MM.1S (cell line): ENCODE measurements at regions not wholly inside any gene's neighbourhood (a gene's known extent, or its start where the extent isn't known, plus 50 kb on each side); places are given as distances from the start of the nearest gene placed in this dataset.
"Not testable (repeated sequence)": the region's sequence is repeated elsewhere in the genome, so short reads cannot be mapped to it uniquely, and the experiment has no call there.

Experiments
- DNase-seq: peaks from one replicate; pipeline ENCODE4 v3.0.0-alpha.2; 2015
- H2AFZ ChIP-seq: fragments of 300-600 bp; sonication (generic); 2 replicates; pipeline ENCODE4 v1.6.0; 2016; ENCODE audit warnings: antibody characterized with exemption, low read length
- H3F3A ChIP-seq: fragments of 300-600 bp; sonication (generic); 2 replicates; pipeline ENCODE4 v1.6.1; 2016; ENCODE audit warnings: mild to moderate bottlenecking, antibody characterized with exemption, low read length, moderate library complexity, mixed read lengths; ENCODE audit not compliant: insufficient read depth
- H3K27ac ChIP-seq: fragments of 300-600 bp; sonication (generic); 2 replicates; pipeline ENCODE4 v1.5.1; 2016; ENCODE audit warnings: mild to moderate bottlenecking, low read length
- H3K27me3 ChIP-seq: fragments of 300-600 bp; sonication (generic); replicated peaks from 2 replicates; pipeline ENCODE4 v1.6.0; 2016; ENCODE audit warnings: low read length; ENCODE audit not compliant: insufficient read depth
- H3K36me3 ChIP-seq: fragments of 300-600 bp; sonication (generic); replicated peaks from 2 replicates; pipeline ENCODE4 v1.6.1; 2016; ENCODE audit warnings: mild to moderate bottlenecking, low read length, mixed read lengths; ENCODE audit not compliant: insufficient read depth
- H3K4me1 ChIP-seq: fragments of 300-600 bp; sonication (generic); 2 replicates; pipeline ENCODE4 v1.6.1; 2016; ENCODE audit warnings: low read length, mixed read lengths
- H3K4me2 ChIP-seq: fragments of 300-600 bp; sonication (generic); 2 replicates; pipeline ENCODE4 v1.6.0; 2016; ENCODE audit warnings: low read depth, low read length
- H3K4me3 ChIP-seq: fragments of 300-600 bp; sonication (generic); 2 replicates; pipeline ENCODE4 v1.5.1; 2016; ENCODE audit warnings: low read length, mixed read lengths
- H3K79me2 ChIP-seq: fragments of 300-600 bp; sonication (generic); 2 replicates; pipeline ENCODE4 v1.6.1; 2016; ENCODE audit warnings: mixed run types, low read length, mixed read lengths
- H3K9ac ChIP-seq: fragments of 300-600 bp; sonication (generic); 2 replicates; pipeline ENCODE4 v1.6.1; 2016; ENCODE audit warnings: low read length, mixed read lengths
- H3K9me2 ChIP-seq: fragments of 300-600 bp; sonication (generic); replicated peaks from 2 replicates; pipeline ENCODE4 v1.6.1; 2016; ENCODE audit warnings: mild to moderate bottlenecking, low read length, mixed read lengths; ENCODE audit not compliant: insufficient read depth
- H3K9me3 ChIP-seq: fragments of 300-600 bp; sonication (generic); replicated peaks from 2 replicates; pipeline ENCODE4 v1.6.1; 2016; ENCODE audit warnings: mild to moderate bottlenecking, low read length, mixed read lengths; ENCODE audit not compliant: insufficient read depth
- H4K20me1 ChIP-seq: fragments of 300-600 bp; sonication (generic); 2 replicates; pipeline ENCODE4 v1.6.1; 2016; ENCODE audit warnings: mild to moderate bottlenecking, low read length, moderate library complexity, mixed read lengths; ENCODE audit not compliant: insufficient read depth
- EZH2 ChIP-seq: fragments of 300-600 bp; sonication (generic); optimal IDR thresholded peaks from 2 replicates; pipeline ENCODE3; 2017; ENCODE audit warnings: low read depth, mild to moderate bottlenecking, antibody characterized with exemption, low read length, mixed read lengths
- EZH2phosphoT487 ChIP-seq: fragments of 300-600 bp; sonication (generic); IDR thresholded peaks from 2 replicates; pipeline ENCODE4 v1.6.1; 2018; ENCODE audit warnings: antibody characterized with exemption, low read length
- TF ChIP-seq, protein P1 (sequence below): fragments of 300-600 bp; sonication (generic); IDR thresholded peaks from 2 replicates; pipeline ENCODE4 v1.5.1; 2016; ENCODE audit warnings: antibody characterized with exemption, low read length, mixed read lengths

DNA sequence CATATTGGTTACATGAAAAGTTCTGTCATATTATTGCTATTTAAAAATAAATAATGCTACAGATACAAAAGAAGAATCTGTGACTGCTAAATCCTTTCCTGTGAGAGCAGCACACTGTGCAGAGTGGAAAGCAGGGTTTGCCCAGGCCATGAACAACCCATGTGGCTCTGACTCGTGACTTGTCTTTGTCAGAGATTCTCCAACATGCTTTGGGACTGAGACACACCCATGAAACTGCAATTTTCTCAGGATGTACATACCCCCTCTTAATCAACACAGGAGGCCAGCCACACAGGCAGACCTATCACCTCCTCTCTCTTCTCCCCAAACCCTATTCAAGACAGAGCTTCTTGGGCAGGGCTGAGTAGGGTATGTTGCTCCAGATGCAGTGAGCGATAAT lies 96.8 kb upstream of the NTF3 start:
- no peaks in the 10 kb centered on the region for H3K9me2 ChIP-seq
- no peaks in the 10 kb centered on the region for H3K36me3 ChIP-seq
- H4K20me1 ChIP-seq: no peaks in the 10 kb centered on the region
- no peak overlapping the region for H2AFZ ChIP-seq
- no peak for TF ChIP-seq EZH2
- TF ChIP-seq, protein P1, sequence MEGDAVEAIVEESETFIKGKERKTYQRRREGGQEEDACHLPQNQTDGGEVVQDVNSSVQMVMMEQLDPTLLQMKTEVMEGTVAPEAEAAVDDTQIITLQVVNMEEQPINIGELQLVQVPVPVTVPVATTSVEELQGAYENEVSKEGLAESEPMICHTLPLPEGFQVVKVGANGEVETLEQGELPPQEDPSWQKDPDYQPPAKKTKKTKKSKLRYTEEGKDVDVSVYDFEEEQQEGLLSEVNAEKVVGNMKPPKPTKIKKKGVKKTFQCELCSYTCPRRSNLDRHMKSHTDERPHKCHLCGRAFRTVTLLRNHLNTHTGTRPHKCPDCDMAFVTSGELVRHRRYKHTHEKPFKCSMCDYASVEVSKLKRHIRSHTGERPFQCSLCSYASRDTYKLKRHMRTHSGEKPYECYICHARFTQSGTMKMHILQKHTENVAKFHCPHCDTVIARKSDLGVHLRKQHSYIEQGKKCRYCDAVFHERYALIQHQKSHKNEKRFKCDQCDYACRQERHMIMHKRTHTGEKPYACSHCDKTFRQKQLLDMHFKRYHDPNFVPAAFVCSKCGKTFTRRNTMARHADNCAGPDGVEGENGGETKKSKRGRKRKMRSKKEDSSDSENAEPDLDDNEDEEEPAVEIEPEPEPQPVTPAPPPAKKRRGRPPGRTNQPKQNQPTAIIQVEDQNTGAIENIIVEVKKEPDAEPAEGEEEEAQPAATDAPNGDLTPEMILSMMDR: no peak
- no peak for TF ChIP-seq EZH2phosphoT487
- no peak overlapping the region for H3K4me3 ChIP-seq
- no peak overlapping the region for H3K9ac ChIP-seq
- DNase-seq: no peak
- H3F3A ChIP-seq: no peaks in the 10 kb centered on the region
- no peaks in the 10 kb centered on the region for H3K79me2 ChIP-seq
- H3K27ac ChIP-seq: no peak overlapping the region
- H3K27me3 ChIP-seq: no peaks in the 10 kb centered on the region
- H3K4me1 ChIP-seq: no peaks in the 10 kb centered on the region
- no peak overlapping the region for H3K4me2 ChIP-seq
- no peaks in the 10 kb centered on the region for H3K9me3 ChIP-seq

DNA sequence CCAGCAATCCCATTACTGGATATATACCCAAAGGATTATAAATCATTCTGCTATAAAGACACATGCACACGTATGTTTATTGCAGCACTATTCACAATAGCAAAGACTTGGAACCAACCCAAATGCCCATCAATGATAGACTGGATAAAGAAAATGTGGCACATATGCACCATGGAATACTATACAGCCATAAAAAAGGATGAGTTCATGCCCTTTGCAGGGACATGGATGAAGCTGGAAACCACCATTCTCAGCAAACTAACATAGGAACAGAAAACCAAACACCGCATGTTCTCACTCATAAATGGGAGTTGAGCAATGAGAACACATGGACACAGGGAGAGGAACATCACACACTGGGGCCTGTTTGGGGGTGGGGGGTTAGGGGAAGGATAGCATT lies 90.8 kb upstream of the NTF3 start:
- H3K9ac ChIP-seq, H3K9me2 ChIP-seq, H3K36me3 ChIP-seq, H3K4me1 ChIP-seq, H3K4me3 ChIP-seq, H2AFZ ChIP-seq, H3K27me3 ChIP-seq, H3K27ac ChIP-seq, DNase-seq, H3K79me2 ChIP-seq, H4K20me1 ChIP-seq, H3F3A ChIP-seq, H3K9me3 ChIP-seq, H3K4me2 ChIP-seq: not testable (repeated sequence)

GRCh38 chr12:5343711-5344110 lies 88.2 kb upstream of the NTF3 start:
- no peak for DNase-seq
- H3K9me2 ChIP-seq: no peaks in the 10 kb centered on the region
- no peak overlapping the region for H3K27ac ChIP-seq
- no peaks in the 10 kb centered on the region for H3K4me1 ChIP-seq
- no peak for TF ChIP-seq EZH2phosphoT487
- no peak for TF ChIP-seq EZH2
- TF ChIP-seq, protein P1: no peak
- H2AFZ ChIP-seq: no peak overlapping the region
- H3K4me2 ChIP-seq: no peak overlapping the region
- H3K9me3 ChIP-seq: no peaks in the 10 kb centered on the region
- H4K20me1 ChIP-seq: no peaks in the 10 kb centered on the region
- H3K9ac ChIP-seq: no peak overlapping the region
- no peaks in the 10 kb centered on the region for H3K27me3 ChIP-seq
- H3K79me2 ChIP-seq: no peaks in the 10 kb centered on the region
- no peaks in the 10 kb centered on the region for H3K36me3 ChIP-seq
- no peak overlapping the region for H3K4me3 ChIP-seq
- H3F3A ChIP-seq: no peaks in the 10 kb centered on the region

DNA sequence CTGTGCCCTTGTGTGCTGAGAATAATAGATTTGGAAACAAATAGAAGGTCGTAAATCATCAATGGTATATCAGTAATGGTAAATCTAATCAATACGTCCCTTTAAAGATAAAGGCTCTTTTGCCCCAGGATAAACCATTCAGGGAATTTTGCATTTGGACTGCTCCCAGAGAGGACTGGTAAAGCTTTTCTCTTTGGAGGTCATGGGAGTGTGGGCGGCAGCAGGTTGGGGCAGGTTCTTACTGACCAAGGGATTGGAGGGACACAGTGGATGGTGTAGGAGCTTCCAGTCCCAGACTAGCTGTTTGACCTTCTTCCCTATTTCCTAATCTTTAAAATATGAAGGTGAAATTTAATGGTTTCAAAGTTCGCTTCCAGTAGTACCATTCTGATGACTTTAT lies 87.8 kb upstream of the NTF3 start:
- H2AFZ ChIP-seq: no peak overlapping the region
- H3F3A ChIP-seq: no peaks in the 10 kb centered on the region
- no peaks in the 10 kb centered on the region for H3K9me2 ChIP-seq
- TF ChIP-seq, protein P1: no peak
- TF ChIP-seq EZH2phosphoT487: no peak
- no peak for TF ChIP-seq EZH2
- H3K9me3 ChIP-seq: no peaks in the 10 kb centered on the region
- DNase-seq: no peak
- H3K79me2 ChIP-seq: no peaks in the 10 kb centered on the region
- H3K36me3 ChIP-seq: no peaks in the 10 kb centered on the region
- H3K4me1 ChIP-seq: no peaks in the 10 kb centered on the region
- no peak overlapping the region for H3K27ac ChIP-seq
- no peak overlapping the region for H3K9ac ChIP-seq
- no peak overlapping the region for H3K4me2 ChIP-seq
- no peaks in the 10 kb centered on the region for H3K27me3 ChIP-seq
- H4K20me1 ChIP-seq: no peaks in the 10 kb centered on the region
- H3K4me3 ChIP-seq: no peak overlapping the region
